Testis (tissue), 2 donors: ENCODE measurements at regions not wholly inside any gene's neighbourhood (a gene's known extent, or its start where the extent isn't known, plus 50 kb on each side); places are given as distances from the start of the nearest gene placed in this dataset.

Source experiments
- DNase-seq: peaks from one replicate; pipeline ENCODE4 v3.0.0-alpha.2; 2019
- H3K27ac ChIP-seq, 2 donors: fragments of 200-600 bp; sonication (generic); one replicate each; pipeline ENCODE4 v1.5.1; 2019
- H3K27me3 ChIP-seq: fragments of 200-600 bp; sonication (generic); one replicate; pipeline ENCODE4 v1.5.1; 2019
- H3K36me3 ChIP-seq: fragments of 200-600 bp; sonication (generic); one replicate; pipeline ENCODE4 v1.5.1; 2017; ENCODE audit warnings: low read depth; ENCODE audit errors: missing control alignments
- H3K4me1 ChIP-seq: fragments of 200-600 bp; sonication (generic); one replicate; pipeline ENCODE4 v1.5.1; 2019
- H3K4me3 ChIP-seq, 2 donors: fragments of 200-600 bp; sonication (generic); one replicate each; pipeline ENCODE4 v1.5.1; 2017 to 2019
- H3K9me3 ChIP-seq: fragments of 200-600 bp; sonication (generic); one replicate; pipeline ENCODE4 v1.5.1; 2017
- CTCF ChIP-seq, 3 experiments: fragments of 450-650 bp in 2 of 3; fragments of 200-600 bp in 1 of 3; sonication (generic) in 1 of 3; IDR thresholded peaks; one replicate each; pipeline ENCODE4 v1.5.1; 2016 to 2019; ENCODE audit warnings: antibody characterized with exemption in 3 of 3, mild to moderate bottlenecking in 2 of 3, moderate library complexity in 1 of 3
- POLR2A ChIP-seq: fragments of 450-650 bp; IDR thresholded peaks from one replicate; pipeline ENCODE4 v1.6.1; 2017; ENCODE audit warnings: antibody characterized with exemption, mild to moderate bottlenecking, moderate library complexity
- WGBS, 2 donors: methylation state at CpG; one replicate each; pipeline ENCODE4 v1.1.5; 2018; 5-methylcytosine and 5-hydroxymethylcytosine counted together
- intact Hi-C: fragments of 100-400 bp; cut with DNase I; formaldehyde crosslinking; loops from one replicate; pipeline ENCODE4 v1.15.1; 2023; ENCODE audit warnings: low total_unique reads

- intact Hi-C loops = no loop called here
- 80 to 81% methylated on average over 9 of the region's 9 CpGs for WGBS, 2 donors
- H3K4me3 ChIP-seq = no peak overlapping the region
- DNase-seq = no peak
- H3K9me3 ChIP-seq = no peaks in the 10 kb centered on the region
- H3K36me3 ChIP-seq = no peaks in the 10 kb centered on the region
- H3K4me1 ChIP-seq = no peaks in the 10 kb centered on the region
- no peaks in the 10 kb centered on the region for H3K27me3 ChIP-seq
- no peak for TF ChIP-seq POLR2A
- TF ChIP-seq CTCF (IDR thresholded peaks at IDR 0.05) = no peak
- H3K27ac ChIP-seq = no peak overlapping the region
Observed at GRCh38 chr5:174159327-174160114, 114.0 kb downstream of the NSG2 start.

- peak; percentile 11 for DNase-seq
- Histone ChIP-seq H3K27me3 (no peaks in the 10 kb centered on the region), H3K27ac (no peak overlapping the region), H3K4me1 (peaks cover 14% of the 10 kb centered on the region), H3K9me3 (no peaks in the 10 kb centered on the region), H3K4me3 (no peak overlapping the region), H3K36me3 (no peaks in the 10 kb centered on the region)
- intact Hi-C loops = no loop called here
- TF ChIP-seq POLR2A (no peak), CTCF (IDR thresholded peaks at IDR 0.05) (no peak)
- 69 to 71% methylated on average over 9 of the region's 9 CpGs for WGBS, 2 donors
Observed at GRCh38 chr5:174165406-174165805, 119.9 kb downstream of the NSG2 start.

- H3K27me3 ChIP-seq = no peaks in the 10 kb centered on the region
- peak overlapping the region; percentile 15 to 50 for H3K27ac ChIP-seq
- no peaks in the 10 kb centered on the region for H3K9me3 ChIP-seq
- intact Hi-C loops = no loop called here
- peak; percentile 50 for DNase-seq
- 59 to 62% methylated on average over 10 of the region's 10 CpGs for WGBS, 2 donors
- TF ChIP-seq POLR2A (no peak), CTCF (IDR thresholded peaks at IDR 0.05) (no peak)
- H3K4me1 ChIP-seq = peaks cover 14% of the 10 kb centered on the region
- no peaks in the 10 kb centered on the region for H3K36me3 ChIP-seq
- no peak overlapping the region for H3K4me3 ChIP-seq
Observed at GRCh38 chr5:174166231-174167079, 120.9 kb downstream of the NSG2 start.

GRCh38 chr5:174167080-174167910, 121.8 kb downstream of the NSG2 start:
- WGBS, 2 donors = 83 to 88% methylated on average over 16 of the region's 16 CpGs
- Histone ChIP-seq H3K27me3 (no peaks in the 10 kb centered on the region), H3K4me1 (peaks cover 14% of the 10 kb centered on the region), H3K9me3 (no peaks in the 10 kb centered on the region), H3K36me3 (no peaks in the 10 kb centered on the region), H3K4me3 (no peak overlapping the region), H3K27ac (peak overlapping the region; percentile 4 to 15)
- DNase-seq = no peak
- no peak for TF ChIP-seq CTCF (IDR thresholded peaks at IDR 0.05)
- TF ChIP-seq POLR2A = no peak
- intact Hi-C loops = no loop called here
